GM23338 (cell line): ENCODE measurements at regions not wholly inside any gene's neighbourhood (a gene's known extent, or its start where the extent isn't known, plus 50 kb on each side); places are given as distances from the start of the nearest gene placed in this dataset.

ENCODE experiments used
- ATAC-seq: fragments of 200-7000 bp; cut with Tn5 transposase; 3 replicates; pipeline ENCODE4 v1.9.1; 2020
- DNase-seq: peaks from one replicate; pipeline ENCODE4 v3.0.0-alpha.2; 2015; ENCODE audit warnings: low spot score
- H2AFZ ChIP-seq: fragments of 200-600 bp; sonication (generic); 2 replicates; pipeline ENCODE4 v1.8.0; 2016; ENCODE audit warnings: antibody characterized with exemption, mild to moderate bottlenecking, moderate library complexity
- H3F3A ChIP-seq: fragments of 200-600 bp; sonication (generic); replicated peaks from 2 replicates; pipeline ENCODE4 v1.8.0; 2017; ENCODE audit warnings: antibody characterized with exemption, mixed run types, low read depth
- H3K27ac ChIP-seq: fragments of 200-600 bp; sonication (generic); 2 replicates; pipeline ENCODE4 v1.6.1; 2016; ENCODE audit warnings: low read depth
- H3K27me3 ChIP-seq: fragments of 200-600 bp; sonication (generic); 2 replicates; pipeline ENCODE4 v1.8.0; 2016; ENCODE audit warnings: mild to moderate bottlenecking, mixed run types, moderate library complexity; ENCODE audit not compliant: insufficient read depth
- H3K36me3 ChIP-seq: fragments of 200-600 bp; sonication (generic); 2 replicates; pipeline ENCODE4 v1.8.0; 2016; ENCODE audit warnings: mild to moderate bottlenecking; ENCODE audit not compliant: insufficient read depth
- H3K4me1 ChIP-seq: fragments of 200-600 bp; sonication (generic); 2 replicates; pipeline ENCODE4 v1.8.0; 2016; ENCODE audit warnings: mild to moderate bottlenecking, moderate library complexity; ENCODE audit not compliant: insufficient read depth
- H3K4me2 ChIP-seq: fragments of 200-600 bp; sonication (generic); 2 replicates; pipeline ENCODE4 v1.7.1; 2017; ENCODE audit warnings: mixed run types
- H3K4me3 ChIP-seq: fragments of 200-600 bp; sonication (generic); 2 replicates; pipeline ENCODE4 v1.6.1; 2016; ENCODE audit warnings: mixed run types
- H3K79me2 ChIP-seq: fragments of 200-600 bp; sonication (generic); replicated peaks from 2 replicates; pipeline ENCODE4 v1.8.0; 2017; ENCODE audit warnings: mild to moderate bottlenecking; ENCODE audit not compliant: insufficient read depth
- H3K9me2 ChIP-seq: fragments of 200-600 bp; sonication (generic); 2 replicates; pipeline ENCODE4 v1.8.0; 2017; ENCODE audit not compliant: insufficient read depth
- H4K20me1 ChIP-seq: fragments of 200-600 bp; sonication (generic); replicated peaks from 2 replicates; pipeline ENCODE4 v1.8.0; 2017; ENCODE audit warnings: mild to moderate bottlenecking; ENCODE audit not compliant: insufficient read depth
- H3K27ac Mint-ChIP-seq: 2 replicates; pipeline ENCODE4 v1.8.0; 2020; ENCODE audit warnings: inconsistent platforms, mild to moderate bottlenecking, moderate library complexity, mixed read lengths
- H3K27me3 Mint-ChIP-seq: 3 replicates; pipeline ENCODE4 v1.8.0; 2022; ENCODE audit warnings: low read depth, mild to moderate bottlenecking, moderate library complexity, mixed read lengths, inconsistent platforms; ENCODE audit not compliant: insufficient read depth, poor library complexity
- H3K36me3 Mint-ChIP-seq: 3 replicates; pipeline ENCODE4 v1.8.0; 2021; ENCODE audit warnings: low read depth, mild to moderate bottlenecking, inconsistent platforms, moderate library complexity, mixed read lengths
- H3K4me1 Mint-ChIP-seq: 3 replicates; pipeline ENCODE4 v1.8.0; 2020; ENCODE audit warnings: mild to moderate bottlenecking, inconsistent platforms, mixed read lengths
- H3K4me3 Mint-ChIP-seq: 3 replicates; pipeline ENCODE4 v1.8.0; 2021; ENCODE audit warnings: moderate library complexity, mild to moderate bottlenecking, inconsistent platforms, mixed read lengths
- H3K9me3 Mint-ChIP-seq: 3 replicates; pipeline ENCODE4 v1.8.0; 2020; ENCODE audit warnings: moderate library complexity, mild to moderate bottlenecking, inconsistent platforms, mixed read lengths
- CREB1 ChIP-seq: fragments of 250-450 bp; sonication (Bioruptor Pico); IDR thresholded peaks from 2 replicates; pipeline ENCODE4 v1.5.0; 2020; ENCODE audit warnings: low read depth, mild to moderate bottlenecking, moderate library complexity
- EZH2phosphoT487 ChIP-seq: fragments of 200-600 bp; sonication (generic); IDR thresholded peaks from one replicate; pipeline ENCODE4 v1.8.1; 2018; ENCODE audit warnings: antibody characterized with exemption; ENCODE audit not compliant: unreplicated experiment
- POLR2AphosphoS5 ChIP-seq: IDR thresholded peaks from 2 replicates; pipeline ENCODE4 v1.6.1; 2016; ENCODE audit warnings: antibody characterized with exemption, low read depth
- ZNF114 ChIP-seq: fragments of 250-450 bp; sonication (Bioruptor Pico); IDR thresholded peaks from 2 replicates; pipeline ENCODE4 v1.5.0; 2020; ENCODE audit warnings: mild to moderate bottlenecking, moderate library complexity
- TF ChIP-seq, protein P1 (sequence below): fragments of 250-450 bp; sonication (Bioruptor Pico); IDR thresholded peaks from 2 replicates; pipeline ENCODE4 v1.5.0; 2020; ENCODE audit warnings: mild to moderate bottlenecking, moderate library complexity
- TF ChIP-seq, protein P2 (sequence below), 2 experiments: fragments of 200-600 bp in 1 of 2; sonication (generic) in 1 of 2; conservative IDR thresholded peaks; 2 replicates each; pipeline versions ENCODE4 v1.5.1 to v1.6.1; 2016 to 2017; ENCODE audit warnings: antibody characterized with exemption in 2 of 2, low read depth in 2 of 2, mild to moderate bottlenecking in 2 of 2, moderate library complexity in 1 of 2

DNA sequence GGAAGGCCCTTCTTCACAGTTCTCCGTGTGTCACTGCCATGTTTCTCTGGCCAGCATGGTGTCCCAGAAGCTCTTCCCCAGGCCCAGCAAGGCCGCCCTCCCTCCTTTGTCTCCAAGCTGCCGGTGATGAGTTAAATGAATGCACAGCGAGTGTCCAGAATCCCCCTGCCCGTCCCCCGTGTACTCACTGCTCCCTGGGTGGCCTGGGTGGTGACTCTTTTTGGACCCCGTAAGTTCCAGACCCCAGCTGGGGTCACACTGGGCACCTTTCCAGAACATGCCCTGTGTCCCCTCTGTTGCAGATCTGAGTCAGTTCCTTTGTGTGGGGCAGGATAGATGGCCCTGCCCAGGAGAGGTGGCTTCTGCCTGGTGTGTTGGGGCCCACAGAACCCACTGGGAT, 95.0 kb downstream of the MRPL36 start:
- DNase-seq = no peak
- Histone ChIP-seq H3K4me3 (no peak overlapping the region), H3K9me2 (no peaks in the 10 kb centered on the region), H3K27ac (no peak overlapping the region), H3K4me2 (no peak overlapping the region), H3K79me2 (no peaks in the 10 kb centered on the region), H3K36me3 (no peaks in the 10 kb centered on the region; the same call in 1 of the 2 replicates), H2AFZ (no peak overlapping the region), H3F3A (no peaks in the 10 kb centered on the region), H4K20me1 (no peaks in the 10 kb centered on the region), H3K27me3 (peaks cover 5% of the 10 kb centered on the region; the same call in 1 of the 2 replicates), H3K4me1 (peaks cover 13% of the 10 kb centered on the region; the same call in 1 of the 2 replicates)
- peaks cover 17% of the 10 kb centered on the region for H3K27me3 Mint-ChIP-seq
- peaks cover 2% of the 10 kb centered on the region; the same call in 1 of the 3 replicates for H3K36me3 Mint-ChIP-seq
- H3K9me3 Mint-ChIP-seq = 0 out of 3 replicates have a peak, but pooled peaks cover 3% of the 10 kb centered on the region
- ATAC-seq = no peak
- H3K4me3 Mint-ChIP-seq = no peak overlapping the region
- TF ChIP-seq ZNF114 (CRISPR knock-in tag) (no peak), POLR2AphosphoS5 (no peak), EZH2phosphoT487 (no peak), CREB1 (CRISPR knock-in tag) (no peak)
- TF ChIP-seq, protein P1, sequence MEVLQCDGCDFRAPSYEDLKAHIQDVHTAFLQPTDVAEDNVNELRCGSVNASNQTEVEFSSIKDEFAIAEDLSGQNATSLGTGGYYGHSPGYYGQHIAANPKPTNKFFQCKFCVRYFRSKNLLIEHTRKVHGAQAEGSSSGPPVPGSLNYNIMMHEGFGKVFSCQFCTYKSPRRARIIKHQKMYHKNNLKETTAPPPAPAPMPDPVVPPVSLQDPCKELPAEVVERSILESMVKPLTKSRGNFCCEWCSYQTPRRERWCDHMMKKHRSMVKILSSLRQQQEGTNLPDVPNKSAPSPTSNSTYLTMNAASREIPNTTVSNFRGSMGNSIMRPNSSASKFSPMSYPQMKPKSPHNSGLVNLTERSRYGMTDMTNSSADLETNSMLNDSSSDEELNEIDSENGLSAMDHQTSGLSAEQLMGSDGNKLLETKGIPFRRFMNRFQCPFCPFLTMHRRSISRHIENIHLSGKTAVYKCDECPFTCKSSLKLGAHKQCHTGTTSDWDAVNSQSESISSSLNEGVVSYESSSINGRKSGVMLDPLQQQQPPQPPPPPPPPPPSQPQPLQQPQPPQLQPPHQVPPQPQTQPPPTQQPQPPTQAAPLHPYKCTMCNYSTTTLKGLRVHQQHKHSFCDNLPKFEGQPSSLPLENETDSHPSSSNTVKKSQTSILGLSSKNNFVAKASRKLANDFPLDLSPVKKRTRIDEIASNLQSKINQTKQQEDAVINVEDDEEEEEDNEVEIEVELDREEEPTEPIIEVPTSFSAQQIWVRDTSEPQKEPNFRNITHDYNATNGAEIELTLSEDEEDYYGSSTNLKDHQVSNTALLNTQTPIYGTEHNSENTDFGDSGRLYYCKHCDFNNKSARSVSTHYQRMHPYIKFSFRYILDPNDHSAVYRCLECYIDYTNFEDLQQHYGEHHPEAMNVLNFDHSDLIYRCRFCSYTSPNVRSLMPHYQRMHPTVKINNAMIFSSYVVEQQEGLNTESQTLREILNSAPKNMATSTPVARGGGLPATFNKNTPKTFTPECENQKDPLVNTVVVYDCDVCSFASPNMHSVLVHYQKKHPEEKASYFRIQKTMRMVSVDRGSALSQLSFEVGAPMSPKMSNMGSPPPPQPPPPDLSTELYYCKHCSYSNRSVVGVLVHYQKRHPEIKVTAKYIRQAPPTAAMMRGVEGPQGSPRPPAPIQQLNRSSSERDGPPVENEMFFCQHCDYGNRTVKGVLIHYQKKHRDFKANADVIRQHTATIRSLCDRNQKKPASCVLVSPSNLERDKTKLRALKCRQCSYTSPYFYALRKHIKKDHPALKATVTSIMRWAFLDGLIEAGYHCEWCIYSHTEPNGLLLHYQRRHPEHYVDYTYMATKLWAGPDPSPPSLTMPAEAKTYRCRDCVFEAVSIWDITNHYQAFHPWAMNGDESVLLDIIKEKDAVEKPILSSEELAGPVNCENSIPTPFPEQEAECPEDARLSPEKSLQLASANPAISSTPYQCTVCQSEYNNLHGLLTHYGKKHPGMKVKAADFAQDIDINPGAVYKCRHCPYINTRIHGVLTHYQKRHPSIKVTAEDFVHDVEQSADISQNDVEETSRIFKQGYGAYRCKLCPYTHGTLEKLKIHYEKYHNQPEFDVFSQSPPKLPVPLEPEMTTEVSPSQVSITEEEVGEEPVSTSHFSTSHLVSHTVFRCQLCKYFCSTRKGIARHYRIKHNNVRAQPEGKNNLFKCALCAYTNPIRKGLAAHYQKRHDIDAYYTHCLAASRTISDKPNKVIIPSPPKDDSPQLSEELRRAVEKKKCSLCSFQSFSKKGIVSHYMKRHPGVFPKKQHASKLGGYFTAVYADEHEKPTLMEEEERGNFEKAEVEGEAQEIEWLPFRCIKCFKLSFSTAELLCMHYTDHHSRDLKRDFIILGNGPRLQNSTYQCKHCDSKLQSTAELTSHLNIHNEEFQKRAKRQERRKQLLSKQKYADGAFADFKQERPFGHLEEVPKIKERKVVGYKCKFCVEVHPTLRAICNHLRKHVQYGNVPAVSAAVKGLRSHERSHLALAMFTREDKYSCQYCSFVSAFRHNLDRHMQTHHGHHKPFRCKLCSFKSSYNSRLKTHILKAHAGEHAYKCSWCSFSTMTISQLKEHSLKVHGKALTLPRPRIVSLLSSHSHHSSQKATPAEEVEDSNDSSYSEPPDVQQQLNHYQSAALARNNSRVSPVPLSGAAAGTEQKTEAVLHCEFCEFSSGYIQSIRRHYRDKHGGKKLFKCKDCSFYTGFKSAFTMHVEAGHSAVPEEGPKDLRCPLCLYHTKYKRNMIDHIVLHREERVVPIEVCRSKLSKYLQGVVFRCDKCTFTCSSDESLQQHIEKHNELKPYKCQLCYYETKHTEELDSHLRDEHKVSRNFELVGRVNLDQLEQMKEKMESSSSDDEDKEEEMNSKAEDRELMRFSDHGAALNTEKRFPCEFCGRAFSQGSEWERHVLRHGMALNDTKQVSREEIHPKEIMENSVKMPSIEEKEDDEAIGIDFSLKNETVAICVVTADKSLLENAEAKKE (CRISPR knock-in tag) = no peak
- TF ChIP-seq, protein P2, sequence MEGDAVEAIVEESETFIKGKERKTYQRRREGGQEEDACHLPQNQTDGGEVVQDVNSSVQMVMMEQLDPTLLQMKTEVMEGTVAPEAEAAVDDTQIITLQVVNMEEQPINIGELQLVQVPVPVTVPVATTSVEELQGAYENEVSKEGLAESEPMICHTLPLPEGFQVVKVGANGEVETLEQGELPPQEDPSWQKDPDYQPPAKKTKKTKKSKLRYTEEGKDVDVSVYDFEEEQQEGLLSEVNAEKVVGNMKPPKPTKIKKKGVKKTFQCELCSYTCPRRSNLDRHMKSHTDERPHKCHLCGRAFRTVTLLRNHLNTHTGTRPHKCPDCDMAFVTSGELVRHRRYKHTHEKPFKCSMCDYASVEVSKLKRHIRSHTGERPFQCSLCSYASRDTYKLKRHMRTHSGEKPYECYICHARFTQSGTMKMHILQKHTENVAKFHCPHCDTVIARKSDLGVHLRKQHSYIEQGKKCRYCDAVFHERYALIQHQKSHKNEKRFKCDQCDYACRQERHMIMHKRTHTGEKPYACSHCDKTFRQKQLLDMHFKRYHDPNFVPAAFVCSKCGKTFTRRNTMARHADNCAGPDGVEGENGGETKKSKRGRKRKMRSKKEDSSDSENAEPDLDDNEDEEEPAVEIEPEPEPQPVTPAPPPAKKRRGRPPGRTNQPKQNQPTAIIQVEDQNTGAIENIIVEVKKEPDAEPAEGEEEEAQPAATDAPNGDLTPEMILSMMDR (conservative IDR thresholded peaks at IDR 0.05; ENCODE audit: low read depth in 2 of 2) = no peak
- H3K4me1 Mint-ChIP-seq = peaks cover 36% of the 10 kb centered on the region
- no peak overlapping the region for H3K27ac Mint-ChIP-seq
